ENCODE measurements at regions not wholly inside any gene's neighbourhood (a gene's known extent, or its start where the extent isn't known, plus 50 kb on each side); places are given as distances from the start of the nearest gene placed in this dataset.

GRCh38 chr10:8128511-8128910 is 74.0 kb downstream of the GATA3 start:
- no peak overlapping the region for H3K4me3 ChIP-seq (replicated peaks in 1 of 2; ENCODE audit: low read depth in 2 of 2, low read length in 2 of 2)
- no peak for TF ChIP-seq CTCF (IDR thresholded peaks at IDR 0.05; ENCODE audit: low read depth, low read length)
- no peak for DNase-seq (ENCODE audit: low read depth in 2 of 2)

GRCh38 chr10:8129438-8129837 is 75.0 kb downstream of the GATA3 start:
- TF ChIP-seq CTCF (IDR thresholded peaks at IDR 0.05; ENCODE audit: low read depth, low read length), result no peak
- no peak overlapping the region for H3K4me3 ChIP-seq (replicated peaks in 1 of 2; ENCODE audit: low read depth in 2 of 2, low read length in 2 of 2)
- DNase-seq (ENCODE audit: low read depth in 2 of 2), result no peak

GRCh38 chr10:8130973-8131911 is 76.8 kb downstream of the GATA3 start:
- no peak for TF ChIP-seq CTCF (IDR thresholded peaks at IDR 0.05; ENCODE audit: low read depth, low read length)
- peak; percentile 8 to 56 for DNase-seq (ENCODE audit: low read depth in 2 of 2)
- no peak overlapping the region for H3K4me3 ChIP-seq (replicated peaks in 1 of 2; ENCODE audit: low read depth in 2 of 2, low read length in 2 of 2)

- no peak for TF ChIP-seq CTCF (IDR thresholded peaks at IDR 0.05; ENCODE audit: low read depth, low read length)
- DNase-seq (ENCODE audit: low read depth in 2 of 2), result no peak
- no peak overlapping the region for H3K4me3 ChIP-seq (replicated peaks in 1 of 2; ENCODE audit: low read depth in 2 of 2, low read length in 2 of 2)
Measured at GRCh38 chr10:8133146-8133545, 78.7 kb downstream of the GATA3 start.

- DNase-seq (ENCODE audit: low read depth in 2 of 2), result no peak
- H3K4me3 ChIP-seq (replicated peaks in 1 of 2; ENCODE audit: low read depth in 2 of 2, low read length in 2 of 2), result no peak overlapping the region
- TF ChIP-seq CTCF (IDR thresholded peaks at IDR 0.05; ENCODE audit: low read depth, low read length), result no peak
Measured at GRCh38 chr10:8136736-8137135, 82.2 kb downstream of the GATA3 start.

GRCh38 chr10:8137272-8137681 is 82.8 kb downstream of the GATA3 start:
- TF ChIP-seq CTCF (IDR thresholded peaks at IDR 0.05; ENCODE audit: low read depth, low read length), result no peak
- H3K4me3 ChIP-seq (replicated peaks in 1 of 2; ENCODE audit: low read depth in 2 of 2, low read length in 2 of 2), result no peak overlapping the region
- DNase-seq (ENCODE audit: low read depth in 2 of 2), result no peak
